ENCODE measurements at regions not wholly inside any gene's neighbourhood (a gene's known extent, or its start where the extent isn't known, plus 50 kb on each side); places are given as distances from the start of the nearest gene placed in this dataset.

DNA sequence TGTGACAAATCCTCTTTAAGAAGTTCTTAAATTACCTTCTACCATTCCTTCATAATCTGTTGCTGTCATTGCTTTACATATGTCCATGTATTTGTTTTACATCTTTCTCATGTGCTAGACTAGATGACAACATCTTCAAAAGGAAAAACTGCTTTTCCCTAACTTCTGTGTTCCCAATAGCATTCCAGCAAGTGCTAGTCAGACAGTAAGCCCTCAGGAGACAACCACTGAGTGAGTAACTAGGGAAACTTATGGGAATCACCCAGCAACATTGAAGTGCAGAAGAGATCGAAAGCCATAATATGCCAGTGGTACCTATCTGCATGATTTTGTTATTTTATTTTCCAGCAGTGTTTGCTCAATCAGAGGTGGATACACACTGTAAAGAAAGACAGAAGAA, 889.7 kb upstream of the API5 start:
- TF ChIP-seq, protein P1, sequence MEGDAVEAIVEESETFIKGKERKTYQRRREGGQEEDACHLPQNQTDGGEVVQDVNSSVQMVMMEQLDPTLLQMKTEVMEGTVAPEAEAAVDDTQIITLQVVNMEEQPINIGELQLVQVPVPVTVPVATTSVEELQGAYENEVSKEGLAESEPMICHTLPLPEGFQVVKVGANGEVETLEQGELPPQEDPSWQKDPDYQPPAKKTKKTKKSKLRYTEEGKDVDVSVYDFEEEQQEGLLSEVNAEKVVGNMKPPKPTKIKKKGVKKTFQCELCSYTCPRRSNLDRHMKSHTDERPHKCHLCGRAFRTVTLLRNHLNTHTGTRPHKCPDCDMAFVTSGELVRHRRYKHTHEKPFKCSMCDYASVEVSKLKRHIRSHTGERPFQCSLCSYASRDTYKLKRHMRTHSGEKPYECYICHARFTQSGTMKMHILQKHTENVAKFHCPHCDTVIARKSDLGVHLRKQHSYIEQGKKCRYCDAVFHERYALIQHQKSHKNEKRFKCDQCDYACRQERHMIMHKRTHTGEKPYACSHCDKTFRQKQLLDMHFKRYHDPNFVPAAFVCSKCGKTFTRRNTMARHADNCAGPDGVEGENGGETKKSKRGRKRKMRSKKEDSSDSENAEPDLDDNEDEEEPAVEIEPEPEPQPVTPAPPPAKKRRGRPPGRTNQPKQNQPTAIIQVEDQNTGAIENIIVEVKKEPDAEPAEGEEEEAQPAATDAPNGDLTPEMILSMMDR (IDR thresholded peaks at IDR 0.05; ENCODE audit: poor library complexity, severe bottlenecking): no peak
- no peak for TF ChIP-seq EZH2 (IDR thresholded peaks at IDR 0.05; ENCODE audit: borderline replicate concordance, insufficient read depth, low read length, poor library complexity, severe bottlenecking)
- no peak for TF ChIP-seq EP300 (conservative IDR thresholded peaks at IDR 0.05; ENCODE audit: poor library complexity, severe bottlenecking)
- no peak for TF ChIP-seq TAF1 (IDR thresholded peaks at IDR 0.05; ENCODE audit: low read depth)
- TF ChIP-seq, protein P2, sequence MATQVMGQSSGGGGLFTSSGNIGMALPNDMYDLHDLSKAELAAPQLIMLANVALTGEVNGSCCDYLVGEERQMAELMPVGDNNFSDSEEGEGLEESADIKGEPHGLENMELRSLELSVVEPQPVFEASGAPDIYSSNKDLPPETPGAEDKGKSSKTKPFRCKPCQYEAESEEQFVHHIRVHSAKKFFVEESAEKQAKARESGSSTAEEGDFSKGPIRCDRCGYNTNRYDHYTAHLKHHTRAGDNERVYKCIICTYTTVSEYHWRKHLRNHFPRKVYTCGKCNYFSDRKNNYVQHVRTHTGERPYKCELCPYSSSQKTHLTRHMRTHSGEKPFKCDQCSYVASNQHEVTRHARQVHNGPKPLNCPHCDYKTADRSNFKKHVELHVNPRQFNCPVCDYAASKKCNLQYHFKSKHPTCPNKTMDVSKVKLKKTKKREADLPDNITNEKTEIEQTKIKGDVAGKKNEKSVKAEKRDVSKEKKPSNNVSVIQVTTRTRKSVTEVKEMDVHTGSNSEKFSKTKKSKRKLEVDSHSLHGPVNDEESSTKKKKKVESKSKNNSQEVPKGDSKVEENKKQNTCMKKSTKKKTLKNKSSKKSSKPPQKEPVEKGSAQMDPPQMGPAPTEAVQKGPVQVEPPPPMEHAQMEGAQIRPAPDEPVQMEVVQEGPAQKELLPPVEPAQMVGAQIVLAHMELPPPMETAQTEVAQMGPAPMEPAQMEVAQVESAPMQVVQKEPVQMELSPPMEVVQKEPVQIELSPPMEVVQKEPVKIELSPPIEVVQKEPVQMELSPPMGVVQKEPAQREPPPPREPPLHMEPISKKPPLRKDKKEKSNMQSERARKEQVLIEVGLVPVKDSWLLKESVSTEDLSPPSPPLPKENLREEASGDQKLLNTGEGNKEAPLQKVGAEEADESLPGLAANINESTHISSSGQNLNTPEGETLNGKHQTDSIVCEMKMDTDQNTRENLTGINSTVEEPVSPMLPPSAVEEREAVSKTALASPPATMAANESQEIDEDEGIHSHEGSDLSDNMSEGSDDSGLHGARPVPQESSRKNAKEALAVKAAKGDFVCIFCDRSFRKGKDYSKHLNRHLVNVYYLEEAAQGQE (IDR thresholded peaks at IDR 0.05; ENCODE audit: borderline replicate concordance): no peak
- no peak for TF ChIP-seq POLR2AphosphoS5 (IDR thresholded peaks at IDR 0.05)
- TF ChIP-seq RAD21 (conservative IDR thresholded peaks at IDR 0.05): no peak
- no peak for TF ChIP-seq MXI1 (conservative IDR thresholded peaks at IDR 0.05; ENCODE audit: poor library complexity, severe bottlenecking)
